ENCODE measurements at regions not wholly inside any gene's neighbourhood (a gene's known extent, or its start where the extent isn't known, plus 50 kb on each side); places are given as distances from the start of the nearest gene placed in this dataset.
"Not testable (repeated sequence)": the region's sequence is repeated elsewhere in the genome, so short reads cannot be mapped to it uniquely, and the experiment has no call there.

GRCh38 chr10:64535131-64535867, 1014.1 kb downstream of the REEP3 start:
- no peak for DNase-seq

GRCh38 chr10:64537112-64537511, 1015.9 kb downstream of the REEP3 start:
- DNase-seq: no peak

GRCh38 chr10:64537928-64538327, 1016.7 kb downstream of the REEP3 start:
- DNase-seq: no peak

- no peak for DNase-seq
These were observed 1024.9 kb downstream of the REEP3 start for GRCh38 chr10:64546073-64546472.

GRCh38 chr10:64547168-64547567, 1026.0 kb downstream of the REEP3 start:
- DNase-seq: no peak

GRCh38 chr10:64555666-64556065, 1034.5 kb downstream of the REEP3 start:
- DNase-seq: no peak

- DNase-seq: no peak
These were observed 1037.1 kb downstream of the REEP3 start for GRCh38 chr10:64558094-64558835.

GRCh38 chr10:64571056-64571455, 1049.9 kb downstream of the REEP3 start:
- no peak for DNase-seq

GRCh38 chr10:64573623-64574325, 1052.6 kb downstream of the REEP3 start:
- no peak for DNase-seq

- DNase-seq: no peak
These were observed 1053.2 kb downstream of the REEP3 start for GRCh38 chr10:64574371-64574770.

GRCh38 chr10:64576497-64576896, 1055.3 kb downstream of the REEP3 start:
- no peak for DNase-seq

- DNase-seq: not testable (repeated sequence)
These were observed 1057.6 kb downstream of the REEP3 start for GRCh38 chr10:64578757-64579156.

GRCh38 chr10:64586934-64587503, 1065.8 kb downstream of the REEP3 start:
- no peak for DNase-seq

GRCh38 chr10:64594072-64594471, 1072.9 kb downstream of the REEP3 start:
- DNase-seq: no peak

GRCh38 chr10:64598600-64598999, 1077.4 kb downstream of the REEP3 start:
- DNase-seq: no peak

- no peak for DNase-seq
These were observed 1080.1 kb downstream of the REEP3 start for GRCh38 chr10:64601298-64601697.

- DNase-seq: no peak
These were observed 1095.9 kb downstream of the REEP3 start for GRCh38 chr10:64617085-64617484.

GRCh38 chr10:64619102-64619501, 1097.9 kb downstream of the REEP3 start:
- DNase-seq: no peak

GRCh38 chr10:64626924-64627323, 1105.7 kb downstream of the REEP3 start:
- no peak for DNase-seq

- no peak for DNase-seq
These were observed 1109.3 kb downstream of the REEP3 start for GRCh38 chr10:64630534-64630933.

GRCh38 chr10:64635906-64636305, 1114.7 kb downstream of the REEP3 start:
- no peak for DNase-seq

GRCh38 chr10:64636461-64636860, 1115.3 kb downstream of the REEP3 start:
- DNase-seq: no peak

- no peak for DNase-seq
These were observed 1116.7 kb downstream of the REEP3 start for GRCh38 chr10:64637939-64638338.
